ENCODE measurements at regions not wholly inside any gene's neighbourhood (a gene's known extent, or its start where the extent isn't known, plus 50 kb on each side); places are given as distances from the start of the nearest gene placed in this dataset.
A peak's percentile ranks its signal among the peaks of the same experiment; 100 is the strongest.

- Mint-ChIP-seq H3K4me3 (ENCODE audit: unreplicated experiment) (no peak overlapping the region), H3K4me1 (ENCODE audit: unreplicated experiment) (peaks cover 14% of the 10 kb centered on the region), H3K36me3 (ENCODE audit: unreplicated experiment) (no peaks in the 10 kb centered on the region), H3K27me3 (ENCODE audit: unreplicated experiment) (no peaks in the 10 kb centered on the region), H3K27ac (ENCODE audit: unreplicated experiment) (no peak overlapping the region), H3K9me3 (ENCODE audit: unreplicated experiment) (no peaks in the 10 kb centered on the region)
- no peak for DNase-seq (ENCODE audit: extremely low spot score, unreplicated experiment)
- TF ChIP-seq, protein P1, sequence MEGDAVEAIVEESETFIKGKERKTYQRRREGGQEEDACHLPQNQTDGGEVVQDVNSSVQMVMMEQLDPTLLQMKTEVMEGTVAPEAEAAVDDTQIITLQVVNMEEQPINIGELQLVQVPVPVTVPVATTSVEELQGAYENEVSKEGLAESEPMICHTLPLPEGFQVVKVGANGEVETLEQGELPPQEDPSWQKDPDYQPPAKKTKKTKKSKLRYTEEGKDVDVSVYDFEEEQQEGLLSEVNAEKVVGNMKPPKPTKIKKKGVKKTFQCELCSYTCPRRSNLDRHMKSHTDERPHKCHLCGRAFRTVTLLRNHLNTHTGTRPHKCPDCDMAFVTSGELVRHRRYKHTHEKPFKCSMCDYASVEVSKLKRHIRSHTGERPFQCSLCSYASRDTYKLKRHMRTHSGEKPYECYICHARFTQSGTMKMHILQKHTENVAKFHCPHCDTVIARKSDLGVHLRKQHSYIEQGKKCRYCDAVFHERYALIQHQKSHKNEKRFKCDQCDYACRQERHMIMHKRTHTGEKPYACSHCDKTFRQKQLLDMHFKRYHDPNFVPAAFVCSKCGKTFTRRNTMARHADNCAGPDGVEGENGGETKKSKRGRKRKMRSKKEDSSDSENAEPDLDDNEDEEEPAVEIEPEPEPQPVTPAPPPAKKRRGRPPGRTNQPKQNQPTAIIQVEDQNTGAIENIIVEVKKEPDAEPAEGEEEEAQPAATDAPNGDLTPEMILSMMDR (IDR thresholded peaks at IDR 0.05): no peak
Observed at GRCh38 chr10:113354711-113355110, 198.1 kb upstream of the HABP2 start.

GRCh38 chr10:113356794-113357680, 195.8 kb upstream of the HABP2 start:
- DNase-seq (ENCODE audit: extremely low spot score, unreplicated experiment): no peak
- Mint-ChIP-seq H3K9me3 (ENCODE audit: unreplicated experiment) (no peaks in the 10 kb centered on the region), H3K4me3 (ENCODE audit: unreplicated experiment) (no peak overlapping the region), H3K36me3 (ENCODE audit: unreplicated experiment) (no peaks in the 10 kb centered on the region), H3K27ac (ENCODE audit: unreplicated experiment) (no peak overlapping the region), H3K4me1 (ENCODE audit: unreplicated experiment) (peaks cover 29% of the 10 kb centered on the region), H3K27me3 (ENCODE audit: unreplicated experiment) (no peaks in the 10 kb centered on the region)
- TF ChIP-seq, protein P1 (IDR thresholded peaks at IDR 0.05): no peak

GRCh38 chr10:113357681-113358300, 195.1 kb upstream of the HABP2 start:
- TF ChIP-seq, protein P1 (IDR thresholded peaks at IDR 0.05): no peak
- H3K27ac Mint-ChIP-seq (ENCODE audit: unreplicated experiment): no peak overlapping the region
- H3K36me3 Mint-ChIP-seq (ENCODE audit: unreplicated experiment): no peaks in the 10 kb centered on the region
- DNase-seq (ENCODE audit: extremely low spot score, unreplicated experiment): no peak
- H3K9me3 Mint-ChIP-seq (ENCODE audit: unreplicated experiment): no peaks in the 10 kb centered on the region
- H3K4me1 Mint-ChIP-seq (ENCODE audit: unreplicated experiment): peaks cover 37% of the 10 kb centered on the region
- H3K4me3 Mint-ChIP-seq (ENCODE audit: unreplicated experiment): no peak overlapping the region
- no peaks in the 10 kb centered on the region for H3K27me3 Mint-ChIP-seq (ENCODE audit: unreplicated experiment)

DNA sequence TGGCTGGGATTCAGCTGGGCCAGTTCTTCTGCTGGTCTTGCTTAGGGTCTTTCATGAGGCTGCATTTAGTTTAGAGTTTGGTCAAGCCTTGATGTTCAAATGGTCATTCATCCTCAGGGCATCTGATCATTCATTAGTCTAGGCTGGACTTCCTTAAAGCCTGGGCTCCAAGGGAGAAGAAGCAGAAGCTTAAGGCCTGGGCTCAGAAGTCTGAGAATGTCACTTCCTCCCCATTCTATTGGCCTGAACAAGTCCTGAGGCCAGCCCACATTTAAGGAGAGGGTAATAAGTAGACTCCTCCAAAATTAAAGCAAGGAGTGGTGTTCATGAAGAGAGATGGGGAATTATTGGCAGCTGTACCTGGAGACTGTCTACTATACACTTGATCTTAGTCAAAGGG, 193.2 kb upstream of the HABP2 start:
- H3K4me1 Mint-ChIP-seq (ENCODE audit: unreplicated experiment): peaks cover 49% of the 10 kb centered on the region
- TF ChIP-seq, protein P1 (IDR thresholded peaks at IDR 0.05): no peak
- H3K4me3 Mint-ChIP-seq (ENCODE audit: unreplicated experiment): no peak overlapping the region
- H3K36me3 Mint-ChIP-seq (ENCODE audit: unreplicated experiment): no peaks in the 10 kb centered on the region
- H3K27me3 Mint-ChIP-seq (ENCODE audit: unreplicated experiment): no peaks in the 10 kb centered on the region
- no peaks in the 10 kb centered on the region for H3K9me3 Mint-ChIP-seq (ENCODE audit: unreplicated experiment)
- H3K27ac Mint-ChIP-seq (ENCODE audit: unreplicated experiment): no peak overlapping the region
- no peak for DNase-seq (ENCODE audit: extremely low spot score, unreplicated experiment)

DNA sequence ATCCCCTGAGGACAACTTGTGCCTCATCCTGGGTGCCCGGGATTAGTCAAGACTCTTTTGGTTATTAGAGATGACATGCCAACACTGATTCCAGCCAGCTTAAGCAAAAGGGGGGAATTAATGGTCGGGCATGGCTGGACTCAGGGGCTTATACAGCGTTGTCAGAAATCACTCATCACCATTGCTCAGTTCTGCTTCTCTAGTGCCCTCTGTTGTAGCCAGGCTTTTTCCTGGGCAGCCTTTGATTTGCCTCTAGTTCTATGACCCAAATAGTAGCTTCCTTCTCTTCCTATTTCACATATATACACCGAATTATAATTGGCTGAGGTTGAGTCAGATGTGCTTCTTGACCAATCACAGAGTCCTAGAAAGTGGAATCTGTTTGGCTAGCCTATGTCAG, 192.0 kb upstream of the HABP2 start:
- H3K36me3 Mint-ChIP-seq (ENCODE audit: unreplicated experiment): no peaks in the 10 kb centered on the region
- no peak overlapping the region for H3K4me3 Mint-ChIP-seq (ENCODE audit: unreplicated experiment)
- no peaks in the 10 kb centered on the region for H3K27me3 Mint-ChIP-seq (ENCODE audit: unreplicated experiment)
- peaks cover 49% of the 10 kb centered on the region for H3K4me1 Mint-ChIP-seq (ENCODE audit: unreplicated experiment)
- H3K27ac Mint-ChIP-seq (ENCODE audit: unreplicated experiment): peak overlapping the region; percentile 93
- H3K9me3 Mint-ChIP-seq (ENCODE audit: unreplicated experiment): no peaks in the 10 kb centered on the region
- DNase-seq (ENCODE audit: extremely low spot score, unreplicated experiment): no peak
- TF ChIP-seq, protein P1 (IDR thresholded peaks at IDR 0.05): no peak

All from osteocyte (in vitro differentiated cells).